ENCODE measurements at regions not wholly inside any gene's neighbourhood (a gene's known extent, or its start where the extent isn't known, plus 50 kb on each side); places are given as distances from the start of the nearest gene placed in this dataset.
"Not testable (repeated sequence)": the region's sequence is repeated elsewhere in the genome, so short reads cannot be mapped to it uniquely, and the experiment has no call there.

DNA sequence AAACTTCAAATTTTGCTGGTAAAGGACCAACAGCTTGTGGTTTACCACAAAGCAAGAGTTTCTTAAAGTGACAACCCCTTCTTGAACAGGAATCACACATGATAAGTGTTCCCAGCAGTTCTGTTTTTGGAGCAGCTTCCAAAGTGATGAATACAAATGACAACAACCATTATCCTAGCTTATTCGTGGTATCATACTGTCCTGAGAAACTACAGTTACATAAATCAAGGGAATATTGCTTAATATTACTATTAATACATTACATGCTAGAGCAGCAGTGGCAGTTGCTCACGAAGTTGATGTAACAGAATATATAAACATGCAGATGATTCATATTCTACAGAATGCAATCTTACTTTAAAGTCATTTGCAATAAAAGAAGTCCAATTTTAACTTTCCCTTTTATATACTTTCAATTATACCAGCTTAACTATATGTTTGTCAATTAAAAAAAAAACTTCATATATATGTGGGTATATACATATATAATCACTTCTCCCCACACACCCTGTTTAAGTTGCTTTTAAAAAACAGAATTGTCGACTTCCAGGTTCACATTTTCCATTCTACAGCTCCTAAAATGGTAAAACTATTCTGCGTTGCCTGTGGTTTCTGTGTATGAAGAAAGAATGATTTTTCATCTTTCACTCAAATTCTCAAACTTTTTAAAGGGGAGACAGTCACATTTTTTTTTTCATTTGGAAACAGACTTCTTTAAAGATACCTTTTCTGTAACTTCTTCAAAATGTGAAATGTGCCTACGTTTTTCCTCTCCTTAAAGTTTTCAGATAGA, 713.6 kb downstream of the TDRD15 start:
- no peak for TF ChIP-seq Cebpa-rat (IDR thresholded peaks at IDR 0.05)
- Histone ChIP-seq H3K27me3 (no peaks in the 10 kb centered on the region), H3K36me3 (no peaks in the 10 kb centered on the region), H3K9me3 (replicated peaks in 1 of 11) (peaks cover 0 to 7% (median 0%) of the 10 kb centered on the region in 11 experiments; a peak in 3 of 22 replicates), H3K27ac (peak overlapping the region in 1 of 11 experiments; percentile 15; a peak in 1 of 22 replicates), H4K20me1 (no peaks in the 10 kb centered on the region), H3K4me3 (no peak overlapping the region), H3K9ac (no peak overlapping the region), H3K4me2 (peak overlapping the region; percentile 5 to 54 (median 51); a peak in 17 of 22 replicates), H3K4me1 (peaks cover 0 to 24% (median 10%) of the 10 kb centered on the region in 10 experiments; a peak in 16 of 20 replicates)

GRCh38 chr2:21841341-21841740, 717.6 kb downstream of the TDRD15 start:
- H3K36me3 ChIP-seq, result no peaks in the 10 kb centered on the region
- H3K9ac ChIP-seq, result no peak overlapping the region
- H4K20me1 ChIP-seq, result no peaks in the 10 kb centered on the region
- no peak overlapping the region for H3K27ac ChIP-seq
- TF ChIP-seq Cebpa-rat (IDR thresholded peaks at IDR 0.05), result no peak
- H3K9me3 ChIP-seq (replicated peaks in 1 of 11), result peaks cover 0 to 7% (median 0%) of the 10 kb centered on the region in 11 experiments; a peak in 4 of 22 replicates
- H3K4me3 ChIP-seq, result no peak overlapping the region
- no peak overlapping the region for H3K4me2 ChIP-seq
- peaks cover 0 to 45% (median 30%) of the 10 kb centered on the region in 10 experiments; a peak in 16 of 20 replicates for H3K4me1 ChIP-seq
- no peaks in the 10 kb centered on the region for H3K27me3 ChIP-seq

DNA sequence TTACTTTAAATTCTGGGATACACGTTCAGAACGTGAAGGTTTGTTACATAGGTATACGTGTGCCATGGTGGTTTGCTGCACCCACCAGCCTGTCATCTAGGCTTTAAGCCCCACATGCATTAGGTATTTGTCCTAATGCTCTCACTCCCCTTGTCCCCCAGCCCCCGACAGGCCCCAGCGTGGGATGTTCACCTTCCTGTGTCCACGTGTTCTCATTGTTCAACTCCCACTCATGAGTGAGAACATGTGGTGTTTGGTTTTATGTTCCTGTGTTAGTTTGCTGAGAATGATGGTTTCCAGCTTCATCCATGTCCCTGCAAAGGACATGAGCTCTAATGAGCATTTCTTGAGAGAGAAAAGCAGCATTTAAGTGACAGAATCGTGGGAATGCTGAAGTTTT, 726.6 kb downstream of the TDRD15 start:
- not testable (repeated sequence) for H3K36me3 ChIP-seq, H3K27ac ChIP-seq, H3K4me2 ChIP-seq

GRCh38 chr2:21854938-21855337, 731.2 kb downstream of the TDRD15 start:
- Histone ChIP-seq H3K4me3 (no peak overlapping the region), H3K4me2 (no peak overlapping the region), H3K4me1 (no peaks in the 10 kb centered on the region), H3K9ac (no peak overlapping the region), H3K36me3 (no peaks in the 10 kb centered on the region), H3K9me3 (replicated peaks in 1 of 11) (peaks cover 0 to 9% (median 6%) of the 10 kb centered on the region in 11 experiments; a peak in 12 of 22 replicates), H4K20me1 (no peaks in the 10 kb centered on the region), H3K27ac (no peak overlapping the region), H3K27me3 (no peaks in the 10 kb centered on the region)
- TF ChIP-seq Cebpa-rat (IDR thresholded peaks at IDR 0.05), result no peak

More for the DNA sequence above, 726.6 kb downstream of the TDRD15 start:
- not testable (repeated sequence) for H3K9me3 ChIP-seq (replicated peaks in 1 of 11); H3K27me3 ChIP-seq; H3K4me3 ChIP-seq; H4K20me1 ChIP-seq; H3K9ac ChIP-seq
- peaks cover 0 to 31% (median 18%) of the 10 kb centered on the region in 10 experiments; a peak in 11 of 20 replicates for H3K4me1 ChIP-seq

GRCh38 chr2:21856708-21857107, 732.9 kb downstream of the TDRD15 start:
- peaks cover 0 to 9% (median 6%) of the 10 kb centered on the region in 11 experiments; a peak in 12 of 22 replicates for H3K9me3 ChIP-seq (replicated peaks in 1 of 11)
- no peak overlapping the region for H3K4me3 ChIP-seq
- no peaks in the 10 kb centered on the region for H4K20me1 ChIP-seq
- H3K36me3 ChIP-seq, result no peaks in the 10 kb centered on the region
- H3K9ac ChIP-seq, result no peak overlapping the region
- peaks cover 0 to 8% (median 3%) of the 10 kb centered on the region in 10 experiments; a peak in 10 of 20 replicates for H3K4me1 ChIP-seq
- no peak for TF ChIP-seq Cebpa-rat (IDR thresholded peaks at IDR 0.05)
- H3K27me3 ChIP-seq, result no peaks in the 10 kb centered on the region
- no peak overlapping the region for H3K4me2 ChIP-seq
- no peak overlapping the region for H3K27ac ChIP-seq

- H3K36me3 ChIP-seq, result no peaks in the 10 kb centered on the region
- no peak overlapping the region for H3K27ac ChIP-seq
- no peak overlapping the region for H3K4me3 ChIP-seq
- peaks cover 0 to 17% (median 7%) of the 10 kb centered on the region in 10 experiments; a peak in 10 of 20 replicates for H3K4me1 ChIP-seq
- H3K9me3 ChIP-seq (replicated peaks in 1 of 11), result peaks cover 0 to 9% (median 6%) of the 10 kb centered on the region in 11 experiments; a peak in 12 of 22 replicates
- H3K27me3 ChIP-seq, result no peaks in the 10 kb centered on the region
- H4K20me1 ChIP-seq, result no peaks in the 10 kb centered on the region
- no peak overlapping the region for H3K9ac ChIP-seq
- TF ChIP-seq Cebpa-rat (IDR thresholded peaks at IDR 0.05), result no peak
- peak overlapping the region in 2 of 11 experiments; percentile 26 to 52; a peak in 4 of 22 replicates for H3K4me2 ChIP-seq
These were observed 737.1 kb downstream of the TDRD15 start for GRCh38 chr2:21860907-21861306.

- Histone ChIP-seq H3K27me3 (no peaks in the 10 kb centered on the region), H3K4me1 (peaks cover 0 to 14% (median 7%) of the 10 kb centered on the region in 10 experiments; a peak in 10 of 20 replicates), H3K4me2 (no peak overlapping the region), H4K20me1 (no peaks in the 10 kb centered on the region), H3K9me3 (replicated peaks in 1 of 11) (no peaks in the 10 kb centered on the region; a peak in 1 of 22 replicates), H3K36me3 (no peaks in the 10 kb centered on the region), H3K9ac (no peak overlapping the region), H3K4me3 (no peak overlapping the region), H3K27ac (no peak overlapping the region)
- no peak for TF ChIP-seq Cebpa-rat (IDR thresholded peaks at IDR 0.05)
These were observed 742.5 kb downstream of the TDRD15 start for GRCh38 chr2:21866316-21866715.

DNA sequence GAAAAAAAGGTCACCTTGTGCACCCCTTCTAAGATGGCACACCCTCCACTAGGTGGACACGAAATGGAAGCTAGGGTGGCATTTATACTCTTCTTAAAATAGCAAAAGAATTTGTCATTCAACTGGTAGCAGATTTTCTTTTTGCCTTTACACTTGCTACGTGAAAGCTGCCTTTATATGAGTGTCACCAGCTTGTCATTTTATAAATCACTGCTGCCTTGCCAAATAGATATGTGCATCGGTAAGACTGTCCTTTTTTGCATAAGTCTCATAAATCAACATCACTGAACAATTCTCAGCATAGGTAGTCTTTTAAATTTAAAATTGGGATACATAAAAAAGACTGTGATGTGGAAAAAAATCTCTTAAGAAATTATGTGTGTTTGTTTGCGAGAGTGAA, 764.1 kb downstream of the TDRD15 start:
- no peaks in the 10 kb centered on the region for H3K27me3 ChIP-seq
- H4K20me1 ChIP-seq, result no peaks in the 10 kb centered on the region
- no peak overlapping the region for H3K9ac ChIP-seq
- H3K4me1 ChIP-seq, result peaks cover 0 to 9% (median 0%) of the 10 kb centered on the region in 10 experiments; a peak in 4 of 20 replicates
- H3K4me3 ChIP-seq, result no peak overlapping the region
- H3K9me3 ChIP-seq (replicated peaks in 1 of 11), result no peaks in the 10 kb centered on the region
- H3K36me3 ChIP-seq, result no peaks in the 10 kb centered on the region
- no peak overlapping the region for H3K4me2 ChIP-seq
- TF ChIP-seq Cebpa-rat (IDR thresholded peaks at IDR 0.05), result no peak
- no peak overlapping the region for H3K27ac ChIP-seq

DNA sequence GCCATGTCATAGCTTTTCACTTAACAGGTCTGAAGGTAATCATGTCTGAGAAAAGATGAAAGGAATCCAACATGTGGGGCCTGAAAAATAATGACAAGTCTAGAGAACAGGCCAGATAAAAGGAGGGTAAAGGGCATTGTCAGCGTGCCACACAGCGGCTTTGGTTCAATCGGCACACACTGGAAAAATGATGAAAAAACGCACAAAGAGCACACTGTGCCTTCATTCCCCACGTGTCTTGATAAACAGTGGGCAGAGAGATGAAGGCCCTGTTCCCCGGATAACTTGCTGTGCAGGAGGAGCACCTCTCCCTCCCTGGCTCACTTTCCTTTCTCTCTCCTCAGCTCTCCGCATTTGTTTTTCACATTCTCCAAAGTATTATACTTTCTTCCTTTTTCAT, 766.3 kb downstream of the TDRD15 start:
- Histone ChIP-seq H3K27ac (no peak overlapping the region), H3K4me3 (no peak overlapping the region), H3K9ac (no peak overlapping the region), H3K27me3 (no peaks in the 10 kb centered on the region), H3K36me3 (no peaks in the 10 kb centered on the region), H3K4me2 (no peak overlapping the region), H3K4me1 (peaks cover 0 to 9% (median 0%) of the 10 kb centered on the region in 10 experiments; a peak in 4 of 20 replicates), H3K9me3 (replicated peaks in 1 of 11) (no peaks in the 10 kb centered on the region), H4K20me1 (no peaks in the 10 kb centered on the region)
- TF ChIP-seq Cebpa-rat (IDR thresholded peaks at IDR 0.05), result no peak
